HepG2 (cell line): ENCODE measurements at regions not wholly inside any gene's neighbourhood (a gene's known extent, or its start where the extent isn't known, plus 50 kb on each side); places are given as distances from the start of the nearest gene placed in this dataset.

ENCODE experiments used
- ATAD3A ChIP-seq: sonication (generic); formaldehyde crosslinking; IDR thresholded peaks from 2 replicates; pipeline ENCODE4 v1.4.0; 2020; ENCODE audit warnings: missing genetic modification reagents
- BCL6 ChIP-seq: IDR thresholded peaks from 2 replicates; pipeline ENCODE4 v1.6.1; 2016; ENCODE audit warnings: missing genetic modification reagents, missing compliant biosample characterization
- BHLHE40 ChIP-seq: IDR thresholded peaks from 2 replicates; pipeline ENCODE4 v1.6.1; 2011; ENCODE audit warnings: low read length, improper control_type of control experiment
- EED ChIP-seq: sonication (generic); formaldehyde crosslinking; IDR thresholded peaks from 2 replicates; pipeline ENCODE4 v1.5.0; 2020; ENCODE audit warnings: mild to moderate bottlenecking, missing genetic modification reagents
- EP300 ChIP-seq, 3 experiments: sonication (generic) in 1 of 3; formaldehyde crosslinking in 1 of 3; IDR thresholded peaks; 2 replicates each; pipeline versions ENCODE4 v1.5.1 to v1.6.1; 2011 to 2020; ENCODE audit warnings: low read depth in 2 of 3, low read length in 2 of 3, borderline replicate concordance in 1 of 3, improper control_type of control experiment in 1 of 3, mild to moderate bottlenecking in 1 of 3, missing genetic modification reagents in 1 of 3, moderate library complexity in 1 of 3
- HDAC1 ChIP-seq: sonication (generic); formaldehyde crosslinking; IDR thresholded peaks from 2 replicates; pipeline ENCODE4 v1.5.1; 2020; ENCODE audit warnings: mild to moderate bottlenecking, missing genetic modification reagents
- HOXA9 ChIP-seq: sonication (generic); formaldehyde crosslinking; IDR thresholded peaks from 2 replicates; pipeline ENCODE4 v1.8.1; 2022; ENCODE audit warnings: missing genetic modification reagents, mild to moderate bottlenecking, moderate library complexity, borderline replicate concordance
- ISX ChIP-seq: sonication (generic); formaldehyde crosslinking; conservative IDR thresholded peaks from 2 replicates; pipeline ENCODE4 v1.5.0; 2020; ENCODE audit warnings: missing genetic modification reagents
- KLF15 ChIP-seq: sonication (generic); formaldehyde crosslinking; IDR thresholded peaks from 2 replicates; pipeline ENCODE4 v1.8.1; 2023; ENCODE audit warnings: borderline replicate concordance, mild to moderate bottlenecking, inconsistent platforms, missing genetic modification reagents, mixed read lengths
- TCF7 ChIP-seq: sonication (generic); IDR thresholded peaks from 2 replicates; pipeline ENCODE4 v1.6.1; 2016; ENCODE audit warnings: antibody characterized with exemption, low read depth
- TMF1 ChIP-seq: sonication (generic); formaldehyde crosslinking; IDR thresholded peaks from 2 replicates; pipeline ENCODE4 v1.8.1; 2022; ENCODE audit warnings: low read depth, missing genetic modification reagents
- XRCC5 ChIP-seq: fragments of 200-400 bp; formaldehyde crosslinking; optimal IDR thresholded peaks from 2 replicates; pipeline ENCODE3; 2017; ENCODE audit warnings: mild to moderate bottlenecking, low read length
- ZFP62 ChIP-seq: sonication (generic); formaldehyde crosslinking; IDR thresholded peaks from 2 replicates; pipeline ENCODE4 v1.4.0; 2020; ENCODE audit warnings: missing genetic modification reagents
- ZMYM3 ChIP-seq: sonication (generic); formaldehyde crosslinking; IDR thresholded peaks from 2 replicates; pipeline ENCODE4 v1.5.1; 2020; ENCODE audit warnings: mild to moderate bottlenecking, missing genetic modification reagents
- ZNF205 ChIP-seq: IDR thresholded peaks from 2 replicates; pipeline ENCODE4 v1.6.1; 2018; ENCODE audit warnings: missing biosample characterization, missing genetic modification reagents
- ZNF556 ChIP-seq: sonication (generic); formaldehyde crosslinking; IDR thresholded peaks from 2 replicates; pipeline ENCODE4 v1.4.0; 2020; ENCODE audit warnings: mild to moderate bottlenecking, missing genetic modification reagents, borderline replicate concordance
- ZNF660 ChIP-seq: sonication (generic); formaldehyde crosslinking; IDR thresholded peaks from 2 replicates; pipeline ENCODE4 v1.5.1; 2020; ENCODE audit warnings: mild to moderate bottlenecking, low read depth, missing genetic modification reagents, borderline replicate concordance
- TF ChIP-seq, protein P1 (sequence below): sonication (generic); formaldehyde crosslinking; IDR thresholded peaks from 2 replicates; pipeline ENCODE4 v1.4.0; 2020; ENCODE audit warnings: missing genetic modification reagents
- TF ChIP-seq, protein P2 (sequence below): sonication (generic); formaldehyde crosslinking; IDR thresholded peaks from 2 replicates; pipeline ENCODE4 v1.4.0; 2020; ENCODE audit warnings: missing genetic modification reagents
- TF ChIP-seq, protein P3 (sequence below): sonication (generic); formaldehyde crosslinking; IDR thresholded peaks from 2 replicates; pipeline ENCODE4 v1.8.1; 2022; ENCODE audit warnings: mild to moderate bottlenecking, missing genetic modification reagents
- TF ChIP-seq, protein P4 (sequence below): sonication (generic); formaldehyde crosslinking; IDR thresholded peaks from 2 replicates; pipeline ENCODE4 v1.5.0; 2020; ENCODE audit warnings: missing genetic modification reagents
- TF ChIP-seq, protein P5 (sequence below): sonication (generic); formaldehyde crosslinking; IDR thresholded peaks from 2 replicates; pipeline ENCODE4 v1.4.0; 2020; ENCODE audit warnings: missing genetic modification reagents, borderline replicate concordance

DNA sequence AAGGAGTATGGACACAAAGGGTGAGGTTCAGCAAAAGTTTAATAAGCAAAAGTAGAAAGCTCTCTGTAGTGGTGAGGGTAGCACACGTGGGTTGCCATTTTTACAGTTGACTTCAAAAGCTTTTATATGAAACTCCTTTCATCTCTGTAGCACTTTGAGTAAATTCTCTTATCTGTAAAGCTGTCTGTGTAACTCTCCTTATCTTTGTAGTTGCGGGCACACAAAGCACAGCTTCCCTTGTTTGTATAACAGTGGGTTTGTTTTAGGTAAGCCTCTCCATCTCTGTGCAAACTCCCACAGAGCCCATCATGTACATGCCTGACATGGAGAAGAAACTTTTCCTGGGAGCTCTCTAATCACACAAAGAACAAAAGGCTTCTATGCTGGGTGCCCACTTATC, 325.9 kb upstream of the PABPC5 start (continued):
- TF ChIP-seq TCF7 (peak; percentile 95), ZNF556 (CRISPR knock-in tag) (no peak), ZMYM3 (CRISPR knock-in tag) (no peak), TMF1 (CRISPR knock-in tag) (no peak), HDAC1 (CRISPR knock-in tag) (no peak), EP300 (IDR thresholded peaks at IDR 0.05; ENCODE audit: low read depth in 2 of 2, low read length in 2 of 2) (peak in 1 of 2 experiments; percentile 73; a peak in 1 of 4 replicates), EP300 (CRISPR knock-in tag; IDR thresholded peaks at IDR 0.05; ENCODE audit: borderline replicate concordance) (peak; percentile 87), XRCC5 (no peak), ZNF660 (CRISPR knock-in tag) (no peak), ATAD3A (CRISPR knock-in tag) (no peak), BCL6 (CRISPR knock-in tag) (peak; percentile 72), ISX (no peak), BHLHE40 (peak; percentile 47), EED (CRISPR knock-in tag) (no peak), KLF15 (no peak), HOXA9 (CRISPR knock-in tag) (no peak), ZFP62 (CRISPR knock-in tag) (no peak), ZNF205 (CRISPR knock-in tag) (no peak)
- TF ChIP-seq, protein P1, sequence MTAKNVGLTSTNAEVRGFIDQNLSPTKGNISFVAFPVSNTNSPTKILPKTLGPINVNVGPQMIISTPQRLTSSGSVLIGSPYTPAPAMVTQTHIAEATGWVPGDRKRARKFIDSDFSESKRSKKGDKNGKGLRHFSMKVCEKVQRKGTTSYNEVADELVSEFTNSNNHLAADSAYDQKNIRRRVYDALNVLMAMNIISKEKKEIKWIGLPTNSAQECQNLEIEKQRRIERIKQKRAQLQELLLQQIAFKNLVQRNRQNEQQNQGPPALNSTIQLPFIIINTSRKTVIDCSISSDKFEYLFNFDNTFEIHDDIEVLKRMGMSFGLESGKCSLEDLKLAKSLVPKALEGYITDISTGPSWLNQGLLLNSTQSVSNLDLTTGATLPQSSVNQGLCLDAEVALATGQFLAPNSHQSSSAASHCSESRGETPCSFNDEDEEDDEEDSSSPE = no peak
- TF ChIP-seq, protein P2, sequence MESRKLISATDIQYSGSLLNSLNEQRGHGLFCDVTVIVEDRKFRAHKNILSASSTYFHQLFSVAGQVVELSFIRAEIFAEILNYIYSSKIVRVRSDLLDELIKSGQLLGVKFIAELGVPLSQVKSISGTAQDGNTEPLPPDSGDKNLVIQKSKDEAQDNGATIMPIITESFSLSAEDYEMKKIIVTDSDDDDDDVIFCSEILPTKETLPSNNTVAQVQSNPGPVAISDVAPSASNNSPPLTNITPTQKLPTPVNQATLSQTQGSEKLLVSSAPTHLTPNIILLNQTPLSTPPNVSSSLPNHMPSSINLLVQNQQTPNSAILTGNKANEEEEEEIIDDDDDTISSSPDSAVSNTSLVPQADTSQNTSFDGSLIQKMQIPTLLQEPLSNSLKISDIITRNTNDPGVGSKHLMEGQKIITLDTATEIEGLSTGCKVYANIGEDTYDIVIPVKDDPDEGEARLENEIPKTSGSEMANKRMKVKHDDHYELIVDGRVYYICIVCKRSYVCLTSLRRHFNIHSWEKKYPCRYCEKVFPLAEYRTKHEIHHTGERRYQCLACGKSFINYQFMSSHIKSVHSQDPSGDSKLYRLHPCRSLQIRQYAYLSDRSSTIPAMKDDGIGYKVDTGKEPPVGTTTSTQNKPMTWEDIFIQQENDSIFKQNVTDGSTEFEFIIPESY (CRISPR knock-in tag) = no peak
- TF ChIP-seq, protein P3, sequence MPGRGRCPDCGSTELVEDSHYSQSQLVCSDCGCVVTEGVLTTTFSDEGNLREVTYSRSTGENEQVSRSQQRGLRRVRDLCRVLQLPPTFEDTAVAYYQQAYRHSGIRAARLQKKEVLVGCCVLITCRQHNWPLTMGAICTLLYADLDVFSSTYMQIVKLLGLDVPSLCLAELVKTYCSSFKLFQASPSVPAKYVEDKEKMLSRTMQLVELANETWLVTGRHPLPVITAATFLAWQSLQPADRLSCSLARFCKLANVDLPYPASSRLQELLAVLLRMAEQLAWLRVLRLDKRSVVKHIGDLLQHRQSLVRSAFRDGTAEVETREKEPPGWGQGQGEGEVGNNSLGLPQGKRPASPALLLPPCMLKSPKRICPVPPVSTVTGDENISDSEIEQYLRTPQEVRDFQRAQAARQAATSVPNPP (CRISPR knock-in tag) = no peak
- TF ChIP-seq, protein P4, sequence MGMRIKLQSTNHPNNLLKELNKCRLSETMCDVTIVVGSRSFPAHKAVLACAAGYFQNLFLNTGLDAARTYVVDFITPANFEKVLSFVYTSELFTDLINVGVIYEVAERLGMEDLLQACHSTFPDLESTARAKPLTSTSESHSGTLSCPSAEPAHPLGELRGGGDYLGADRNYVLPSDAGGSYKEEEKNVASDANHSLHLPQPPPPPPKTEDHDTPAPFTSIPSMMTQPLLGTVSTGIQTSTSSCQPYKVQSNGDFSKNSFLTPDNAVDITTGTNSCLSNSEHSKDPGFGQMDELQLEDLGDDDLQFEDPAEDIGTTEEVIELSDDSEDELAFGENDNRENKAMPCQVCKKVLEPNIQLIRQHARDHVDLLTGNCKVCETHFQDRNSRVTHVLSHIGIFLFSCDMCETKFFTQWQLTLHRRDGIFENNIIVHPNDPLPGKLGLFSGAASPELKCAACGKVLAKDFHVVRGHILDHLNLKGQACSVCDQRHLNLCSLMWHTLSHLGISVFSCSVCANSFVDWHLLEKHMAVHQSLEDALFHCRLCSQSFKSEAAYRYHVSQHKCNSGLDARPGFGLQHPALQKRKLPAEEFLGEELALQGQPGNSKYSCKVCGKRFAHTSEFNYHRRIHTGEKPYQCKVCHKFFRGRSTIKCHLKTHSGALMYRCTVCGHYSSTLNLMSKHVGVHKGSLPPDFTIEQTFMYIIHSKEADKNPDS (CRISPR knock-in tag) = no peak
- TF ChIP-seq, protein P5, sequence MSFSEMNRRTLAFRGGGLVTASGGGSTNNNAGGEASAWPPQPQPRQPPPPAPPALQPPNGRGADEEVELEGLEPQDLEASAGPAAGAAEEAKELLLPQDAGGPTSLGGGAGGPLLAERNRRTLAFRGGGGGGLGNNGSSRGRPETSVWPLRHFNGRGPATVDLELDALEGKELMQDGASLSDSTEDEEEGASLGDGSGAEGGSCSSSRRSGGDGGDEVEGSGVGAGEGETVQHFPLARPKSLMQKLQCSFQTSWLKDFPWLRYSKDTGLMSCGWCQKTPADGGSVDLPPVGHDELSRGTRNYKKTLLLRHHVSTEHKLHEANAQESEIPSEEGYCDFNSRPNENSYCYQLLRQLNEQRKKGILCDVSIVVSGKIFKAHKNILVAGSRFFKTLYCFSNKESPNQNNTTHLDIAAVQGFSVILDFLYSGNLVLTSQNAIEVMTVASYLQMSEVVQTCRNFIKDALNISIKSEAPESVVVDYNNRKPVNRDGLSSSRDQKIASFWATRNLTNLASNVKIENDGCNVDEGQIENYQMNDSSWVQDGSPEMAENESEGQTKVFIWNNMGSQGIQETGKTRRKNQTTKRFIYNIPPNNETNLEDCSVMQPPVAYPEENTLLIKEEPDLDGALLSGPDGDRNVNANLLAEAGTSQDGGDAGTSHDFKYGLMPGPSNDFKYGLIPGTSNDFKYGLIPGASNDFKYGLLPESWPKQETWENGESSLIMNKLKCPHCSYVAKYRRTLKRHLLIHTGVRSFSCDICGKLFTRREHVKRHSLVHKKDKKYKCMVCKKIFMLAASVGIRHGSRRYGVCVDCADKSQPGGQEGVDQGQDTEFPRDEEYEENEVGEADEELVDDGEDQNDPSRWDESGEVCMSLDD (CRISPR knock-in tag) = no peak
